ENCODE measurements at regions not wholly inside any gene's neighbourhood (a gene's known extent, or its start where the extent isn't known, plus 50 kb on each side); places are given as distances from the start of the nearest gene placed in this dataset.

DNA sequence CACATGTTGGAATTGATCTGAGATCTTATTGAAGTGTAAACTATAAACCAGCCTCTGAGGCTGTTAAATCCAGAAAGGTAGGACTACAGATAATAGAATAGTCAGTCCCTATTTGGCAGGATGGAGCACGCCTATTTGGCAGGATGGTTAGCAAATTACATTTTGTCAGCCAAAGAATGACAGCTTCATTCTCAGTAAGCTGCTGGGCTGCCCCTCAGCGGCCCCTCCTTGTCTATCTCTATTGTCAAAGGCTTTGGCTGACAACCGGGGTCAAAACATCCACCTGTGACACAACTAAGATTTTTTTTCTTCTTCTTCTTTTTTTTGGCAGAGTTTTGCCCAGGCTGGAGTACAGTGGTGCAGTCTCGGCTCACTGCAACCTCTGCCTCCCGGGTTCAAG is 123.4 kb upstream of the ECI2 start (continued):
- TF ChIP-seq, protein P1, sequence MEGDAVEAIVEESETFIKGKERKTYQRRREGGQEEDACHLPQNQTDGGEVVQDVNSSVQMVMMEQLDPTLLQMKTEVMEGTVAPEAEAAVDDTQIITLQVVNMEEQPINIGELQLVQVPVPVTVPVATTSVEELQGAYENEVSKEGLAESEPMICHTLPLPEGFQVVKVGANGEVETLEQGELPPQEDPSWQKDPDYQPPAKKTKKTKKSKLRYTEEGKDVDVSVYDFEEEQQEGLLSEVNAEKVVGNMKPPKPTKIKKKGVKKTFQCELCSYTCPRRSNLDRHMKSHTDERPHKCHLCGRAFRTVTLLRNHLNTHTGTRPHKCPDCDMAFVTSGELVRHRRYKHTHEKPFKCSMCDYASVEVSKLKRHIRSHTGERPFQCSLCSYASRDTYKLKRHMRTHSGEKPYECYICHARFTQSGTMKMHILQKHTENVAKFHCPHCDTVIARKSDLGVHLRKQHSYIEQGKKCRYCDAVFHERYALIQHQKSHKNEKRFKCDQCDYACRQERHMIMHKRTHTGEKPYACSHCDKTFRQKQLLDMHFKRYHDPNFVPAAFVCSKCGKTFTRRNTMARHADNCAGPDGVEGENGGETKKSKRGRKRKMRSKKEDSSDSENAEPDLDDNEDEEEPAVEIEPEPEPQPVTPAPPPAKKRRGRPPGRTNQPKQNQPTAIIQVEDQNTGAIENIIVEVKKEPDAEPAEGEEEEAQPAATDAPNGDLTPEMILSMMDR (conservative IDR thresholded peaks at IDR 0.05; ENCODE audit: low read depth in 2 of 2) = no peak
- TF ChIP-seq, protein P2, sequence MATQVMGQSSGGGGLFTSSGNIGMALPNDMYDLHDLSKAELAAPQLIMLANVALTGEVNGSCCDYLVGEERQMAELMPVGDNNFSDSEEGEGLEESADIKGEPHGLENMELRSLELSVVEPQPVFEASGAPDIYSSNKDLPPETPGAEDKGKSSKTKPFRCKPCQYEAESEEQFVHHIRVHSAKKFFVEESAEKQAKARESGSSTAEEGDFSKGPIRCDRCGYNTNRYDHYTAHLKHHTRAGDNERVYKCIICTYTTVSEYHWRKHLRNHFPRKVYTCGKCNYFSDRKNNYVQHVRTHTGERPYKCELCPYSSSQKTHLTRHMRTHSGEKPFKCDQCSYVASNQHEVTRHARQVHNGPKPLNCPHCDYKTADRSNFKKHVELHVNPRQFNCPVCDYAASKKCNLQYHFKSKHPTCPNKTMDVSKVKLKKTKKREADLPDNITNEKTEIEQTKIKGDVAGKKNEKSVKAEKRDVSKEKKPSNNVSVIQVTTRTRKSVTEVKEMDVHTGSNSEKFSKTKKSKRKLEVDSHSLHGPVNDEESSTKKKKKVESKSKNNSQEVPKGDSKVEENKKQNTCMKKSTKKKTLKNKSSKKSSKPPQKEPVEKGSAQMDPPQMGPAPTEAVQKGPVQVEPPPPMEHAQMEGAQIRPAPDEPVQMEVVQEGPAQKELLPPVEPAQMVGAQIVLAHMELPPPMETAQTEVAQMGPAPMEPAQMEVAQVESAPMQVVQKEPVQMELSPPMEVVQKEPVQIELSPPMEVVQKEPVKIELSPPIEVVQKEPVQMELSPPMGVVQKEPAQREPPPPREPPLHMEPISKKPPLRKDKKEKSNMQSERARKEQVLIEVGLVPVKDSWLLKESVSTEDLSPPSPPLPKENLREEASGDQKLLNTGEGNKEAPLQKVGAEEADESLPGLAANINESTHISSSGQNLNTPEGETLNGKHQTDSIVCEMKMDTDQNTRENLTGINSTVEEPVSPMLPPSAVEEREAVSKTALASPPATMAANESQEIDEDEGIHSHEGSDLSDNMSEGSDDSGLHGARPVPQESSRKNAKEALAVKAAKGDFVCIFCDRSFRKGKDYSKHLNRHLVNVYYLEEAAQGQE (IDR thresholded peaks at IDR 0.05; ENCODE audit: unreplicated experiment) = no peak
- no peak for TF ChIP-seq EZH2 (IDR thresholded peaks at IDR 0.05; ENCODE audit: low read depth, unreplicated experiment)
- TF ChIP-seq STAT1 (IDR thresholded peaks at IDR 0.05; ENCODE audit: unreplicated experiment) = no peak
- no peak for TF ChIP-seq NANOG (IDR thresholded peaks at IDR 0.05; ENCODE audit: borderline replicate concordance)
- TF ChIP-seq EZH2phosphoT487 (IDR thresholded peaks at IDR 0.05; ENCODE audit: unreplicated experiment) = no peak
- TF ChIP-seq JUNB (IDR thresholded peaks at IDR 0.05; ENCODE audit: unreplicated experiment) = no peak
- no peak for TF ChIP-seq ZNF331 (CRISPR knock-in tag; IDR thresholded peaks at IDR 0.05; ENCODE audit: low read depth)
- TF ChIP-seq CREB1 (CRISPR knock-in tag; IDR thresholded peaks at IDR 0.05; ENCODE audit: low read depth) = no peak
- no peak for TF ChIP-seq POLR2AphosphoS5 (IDR thresholded peaks at IDR 0.05; ENCODE audit: low read depth)
- TF ChIP-seq ZNF114 (CRISPR knock-in tag; IDR thresholded peaks at IDR 0.05) = no peak
- TF ChIP-seq, protein P3, sequence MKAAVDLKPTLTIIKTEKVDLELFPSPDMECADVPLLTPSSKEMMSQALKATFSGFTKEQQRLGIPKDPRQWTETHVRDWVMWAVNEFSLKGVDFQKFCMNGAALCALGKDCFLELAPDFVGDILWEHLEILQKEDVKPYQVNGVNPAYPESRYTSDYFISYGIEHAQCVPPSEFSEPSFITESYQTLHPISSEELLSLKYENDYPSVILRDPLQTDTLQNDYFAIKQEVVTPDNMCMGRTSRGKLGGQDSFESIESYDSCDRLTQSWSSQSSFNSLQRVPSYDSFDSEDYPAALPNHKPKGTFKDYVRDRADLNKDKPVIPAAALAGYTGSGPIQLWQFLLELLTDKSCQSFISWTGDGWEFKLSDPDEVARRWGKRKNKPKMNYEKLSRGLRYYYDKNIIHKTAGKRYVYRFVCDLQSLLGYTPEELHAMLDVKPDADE (IDR thresholded peaks at IDR 0.05) = no peak

DNA sequence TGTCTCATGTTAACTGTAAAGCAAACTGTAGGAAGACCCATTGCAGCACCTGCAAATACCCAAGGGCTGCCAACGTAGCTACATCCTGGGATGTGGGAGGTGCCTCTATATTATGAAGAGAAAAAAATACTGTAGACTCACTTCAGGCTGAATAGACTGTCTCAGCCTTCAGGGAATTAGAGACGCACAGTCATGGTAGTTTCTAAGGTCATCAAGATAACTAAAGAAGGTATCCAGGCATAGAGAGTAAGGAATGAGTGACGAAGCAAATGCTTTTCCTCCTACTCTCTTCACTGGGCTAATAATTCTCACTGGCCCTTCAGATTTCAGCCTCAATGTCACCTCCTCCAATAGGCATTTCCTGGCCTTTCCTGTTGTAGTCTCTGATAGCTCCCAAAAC is 121.6 kb upstream of the ECI2 start:
- H3K27ac ChIP-seq (ENCODE audit: low read depth) = no peak overlapping the region
- no peak overlapping the region for H3K4me3 Mint-ChIP-seq
- TF ChIP-seq EZH2phosphoT487 (IDR thresholded peaks at IDR 0.05; ENCODE audit: unreplicated experiment) (no peak), EZH2 (IDR thresholded peaks at IDR 0.05; ENCODE audit: low read depth, unreplicated experiment) (no peak)
- TF ChIP-seq, protein P2 (IDR thresholded peaks at IDR 0.05; ENCODE audit: unreplicated experiment) = no peak

More for the DNA sequence above, 121.6 kb upstream of the ECI2 start:
- Mint-ChIP-seq H3K36me3 (ENCODE audit: low read depth) (no peaks in the 10 kb centered on the region), H3K4me1 (no peaks in the 10 kb centered on the region), H3K27ac (no peak overlapping the region), H3K9me3 (no peaks in the 10 kb centered on the region), H3K27me3 (ENCODE audit: insufficient read depth, low read depth, poor library complexity) (no peaks in the 10 kb centered on the region)
- Histone ChIP-seq H3K4me3 (no peak overlapping the region), H3K4me2 (no peak overlapping the region), H3K27me3 (ENCODE audit: insufficient read depth) (no peaks in the 10 kb centered on the region), H2AFZ (no peak overlapping the region), H3K4me1 (ENCODE audit: insufficient read depth) (no peaks in the 10 kb centered on the region), H3F3A (replicated peaks; ENCODE audit: low read depth) (no peaks in the 10 kb centered on the region), H3K9me2 (ENCODE audit: insufficient read depth) (0 out of 2 replicates have a peak, but pooled peaks cover 5% of the 10 kb centered on the region), H3K79me2 (replicated peaks; ENCODE audit: insufficient read depth) (no peaks in the 10 kb centered on the region), H4K20me1 (replicated peaks; ENCODE audit: insufficient read depth) (no peaks in the 10 kb centered on the region), H3K36me3 (ENCODE audit: insufficient read depth) (no peaks in the 10 kb centered on the region)
- ATAC-seq (no peak), DNase-seq (ENCODE audit: low spot score) (no peak)

Measured in GM23338 (cell line).